ENCODE measurements at regions not wholly inside any gene's neighbourhood (a gene's known extent, or its start where the extent isn't known, plus 50 kb on each side); places are given as distances from the start of the nearest gene placed in this dataset.
"Not testable (repeated sequence)": the region's sequence is repeated elsewhere in the genome, so short reads cannot be mapped to it uniquely, and the experiment has no call there.

DNA sequence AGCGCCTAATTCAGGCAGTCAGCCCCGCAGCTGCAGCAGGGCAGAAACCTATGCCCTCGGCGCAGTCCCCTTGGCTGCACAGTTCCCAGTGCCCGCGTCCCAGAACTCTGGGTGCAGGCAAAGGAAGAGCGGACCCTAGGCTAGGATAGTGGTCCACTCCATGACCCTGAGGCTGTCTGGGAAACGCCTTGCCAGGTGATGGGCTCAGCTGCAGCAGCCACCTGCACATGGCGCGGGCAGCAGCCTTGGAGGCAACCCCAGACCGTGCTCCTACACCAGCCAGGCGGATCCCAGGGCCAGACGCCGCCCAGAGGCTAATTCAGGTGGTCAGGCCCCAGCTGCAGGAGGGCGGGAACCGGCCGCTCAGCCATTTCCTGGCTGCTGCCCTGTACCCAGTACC, 83.0 kb downstream of the POTEC start:
- not testable (repeated sequence) for TF ChIP-seq KDM1A (IDR thresholded peaks at IDR 0.05; ENCODE audit: low read depth); CTCF (IDR thresholded peaks at IDR 0.05); BCL3 (IDR thresholded peaks at IDR 0.05); NPAS2 (CRISPR knock-in tag; IDR thresholded peaks at IDR 0.05; ENCODE audit: borderline replicate concordance); CHD2 (IDR thresholded peaks at IDR 0.05; ENCODE audit: low read length, partially characterized antibody); EP300 (IDR thresholded peaks at IDR 0.05)
- TF ChIP-seq, protein P1, sequence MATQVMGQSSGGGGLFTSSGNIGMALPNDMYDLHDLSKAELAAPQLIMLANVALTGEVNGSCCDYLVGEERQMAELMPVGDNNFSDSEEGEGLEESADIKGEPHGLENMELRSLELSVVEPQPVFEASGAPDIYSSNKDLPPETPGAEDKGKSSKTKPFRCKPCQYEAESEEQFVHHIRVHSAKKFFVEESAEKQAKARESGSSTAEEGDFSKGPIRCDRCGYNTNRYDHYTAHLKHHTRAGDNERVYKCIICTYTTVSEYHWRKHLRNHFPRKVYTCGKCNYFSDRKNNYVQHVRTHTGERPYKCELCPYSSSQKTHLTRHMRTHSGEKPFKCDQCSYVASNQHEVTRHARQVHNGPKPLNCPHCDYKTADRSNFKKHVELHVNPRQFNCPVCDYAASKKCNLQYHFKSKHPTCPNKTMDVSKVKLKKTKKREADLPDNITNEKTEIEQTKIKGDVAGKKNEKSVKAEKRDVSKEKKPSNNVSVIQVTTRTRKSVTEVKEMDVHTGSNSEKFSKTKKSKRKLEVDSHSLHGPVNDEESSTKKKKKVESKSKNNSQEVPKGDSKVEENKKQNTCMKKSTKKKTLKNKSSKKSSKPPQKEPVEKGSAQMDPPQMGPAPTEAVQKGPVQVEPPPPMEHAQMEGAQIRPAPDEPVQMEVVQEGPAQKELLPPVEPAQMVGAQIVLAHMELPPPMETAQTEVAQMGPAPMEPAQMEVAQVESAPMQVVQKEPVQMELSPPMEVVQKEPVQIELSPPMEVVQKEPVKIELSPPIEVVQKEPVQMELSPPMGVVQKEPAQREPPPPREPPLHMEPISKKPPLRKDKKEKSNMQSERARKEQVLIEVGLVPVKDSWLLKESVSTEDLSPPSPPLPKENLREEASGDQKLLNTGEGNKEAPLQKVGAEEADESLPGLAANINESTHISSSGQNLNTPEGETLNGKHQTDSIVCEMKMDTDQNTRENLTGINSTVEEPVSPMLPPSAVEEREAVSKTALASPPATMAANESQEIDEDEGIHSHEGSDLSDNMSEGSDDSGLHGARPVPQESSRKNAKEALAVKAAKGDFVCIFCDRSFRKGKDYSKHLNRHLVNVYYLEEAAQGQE (IDR thresholded peaks at IDR 0.05) = not testable (repeated sequence)

Data from A549 (cell line).